ENCODE measurements at regions not wholly inside any gene's neighbourhood (a gene's known extent, or its start where the extent isn't known, plus 50 kb on each side); places are given as distances from the start of the nearest gene placed in this dataset.

DNA sequence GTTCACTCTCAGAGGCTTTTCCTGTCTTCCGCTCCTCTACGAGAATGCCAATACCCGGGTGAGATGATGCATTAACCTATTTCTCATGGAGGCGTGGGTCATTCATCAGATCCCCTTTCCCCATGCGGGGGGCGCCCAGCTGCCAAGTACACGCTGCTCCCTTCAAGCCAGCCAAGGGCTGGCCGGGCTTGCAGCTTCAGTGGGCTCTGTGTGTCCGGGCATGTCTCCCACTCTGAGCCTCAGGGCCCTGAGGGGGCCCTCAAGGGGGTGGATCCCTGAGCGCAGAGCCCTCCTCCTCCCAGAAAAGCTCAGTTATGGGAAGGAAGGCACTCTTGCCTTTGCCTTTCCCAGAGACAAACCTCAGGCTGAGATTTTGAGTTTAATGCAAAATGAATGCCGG, 431.8 kb upstream of the MYT1L start:
- no peak for DNase-seq (ENCODE audit: low read depth, low spot score)
- Histone ChIP-seq H3K9me2 (ENCODE audit: insufficient read depth) (no peaks in the 10 kb centered on the region), H3K79me2 (ENCODE audit: insufficient read depth, low read length) (no peaks in the 10 kb centered on the region), H3K36me3 (ENCODE audit: control insufficient read depth in 1 of 2, insufficient read depth in 2 of 2, low read length in 2 of 2) (no peaks in the 10 kb centered on the region), H4K20me1 (ENCODE audit: insufficient read depth) (no peaks in the 10 kb centered on the region), H3K27me3 (ENCODE audit: insufficient read depth, low read length) (peaks cover 3% of the 10 kb centered on the region; the same call in 1 of the 2 replicates), H3K9ac (ENCODE audit: low read length) (no peak overlapping the region), H3K4me3 (replicated peaks in 1 of 2; ENCODE audit: low read depth in 1 of 2, low read length in 2 of 2) (no peak overlapping the region), H3K4me2 (ENCODE audit: low read length) (no peak overlapping the region), H3K9me3 (ENCODE audit: control insufficient read depth in 1 of 2, insufficient read depth in 1 of 2, low read depth in 1 of 2, low read length in 2 of 2) (no peaks in the 10 kb centered on the region), H2AFZ (ENCODE audit: low read depth, low read length, poor library complexity, severe bottlenecking) (no peak overlapping the region), H3K4me1 (ENCODE audit: control insufficient read depth in 1 of 2, insufficient read depth in 2 of 2, low read length in 2 of 2) (no peaks in the 10 kb centered on the region), H3K27ac (ENCODE audit: low read depth, low read length) (no peak overlapping the region)
- ChIA-PET CTCF (no interaction called here), POLR2A (no interaction called here), RAD21 (ENCODE audit: low non-redundant PET in 1 of 2, low total read pairs in 2 of 2, uncharacterized antibody in 2 of 2, unreplicated experiment in 2 of 2) (no interaction called here)
- TF ChIP-seq SIN3A (IDR thresholded peaks at IDR 0.05; ENCODE audit: low read depth): no peak
- TF ChIP-seq EZH2phosphoT487 (IDR thresholded peaks at IDR 0.05; ENCODE audit: borderline replicate concordance): no peak
- no peak for TF ChIP-seq POLR2AphosphoS5 (IDR thresholded peaks at IDR 0.05; ENCODE audit: low read depth, low read length)
- no peak for TF ChIP-seq EGR1 (IDR thresholded peaks at IDR 0.05; ENCODE audit: low read depth)
- no peak for TF ChIP-seq EZH2 (IDR thresholded peaks at IDR 0.05)
- no peak for TF ChIP-seq ELF1 (IDR thresholded peaks at IDR 0.05; ENCODE audit: borderline replicate concordance, low read depth)
- no peak for TF ChIP-seq CEBPB (IDR thresholded peaks at IDR 0.05; ENCODE audit: low read depth)
- TF ChIP-seq RAD21 (IDR thresholded peaks at IDR 0.05; ENCODE audit: low read depth): no peak
- TF ChIP-seq, protein P1, sequence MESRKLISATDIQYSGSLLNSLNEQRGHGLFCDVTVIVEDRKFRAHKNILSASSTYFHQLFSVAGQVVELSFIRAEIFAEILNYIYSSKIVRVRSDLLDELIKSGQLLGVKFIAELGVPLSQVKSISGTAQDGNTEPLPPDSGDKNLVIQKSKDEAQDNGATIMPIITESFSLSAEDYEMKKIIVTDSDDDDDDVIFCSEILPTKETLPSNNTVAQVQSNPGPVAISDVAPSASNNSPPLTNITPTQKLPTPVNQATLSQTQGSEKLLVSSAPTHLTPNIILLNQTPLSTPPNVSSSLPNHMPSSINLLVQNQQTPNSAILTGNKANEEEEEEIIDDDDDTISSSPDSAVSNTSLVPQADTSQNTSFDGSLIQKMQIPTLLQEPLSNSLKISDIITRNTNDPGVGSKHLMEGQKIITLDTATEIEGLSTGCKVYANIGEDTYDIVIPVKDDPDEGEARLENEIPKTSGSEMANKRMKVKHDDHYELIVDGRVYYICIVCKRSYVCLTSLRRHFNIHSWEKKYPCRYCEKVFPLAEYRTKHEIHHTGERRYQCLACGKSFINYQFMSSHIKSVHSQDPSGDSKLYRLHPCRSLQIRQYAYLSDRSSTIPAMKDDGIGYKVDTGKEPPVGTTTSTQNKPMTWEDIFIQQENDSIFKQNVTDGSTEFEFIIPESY (IDR thresholded peaks at IDR 0.05; ENCODE audit: extremely low read depth, insufficient replicate concordance, low read length): no peak
- TF ChIP-seq FOSL1 (IDR thresholded peaks at IDR 0.05; ENCODE audit: low read depth): no peak
- no peak for TF ChIP-seq ZFX (IDR thresholded peaks at IDR 0.05)
- no peak for TF ChIP-seq JUND (IDR thresholded peaks at IDR 0.05)
- no peak for TF ChIP-seq ZNF274 (IDR thresholded peaks at IDR 0.05; ENCODE audit: low read depth, low read length)
- TF ChIP-seq CBX3 (IDR thresholded peaks at IDR 0.05; ENCODE audit: low read depth): no peak
- no peak for TF ChIP-seq POLR2A (IDR thresholded peaks at IDR 0.05; ENCODE audit: borderline replicate concordance, extremely low read depth, insufficient read depth, insufficient read length)
- intact Hi-C loops (cut with micrococcal nuclease): no loop called here
- BruUV-seq (replicated peaks): no TSS peak
- ATAC-seq: no peak

Measured in HCT116 (cell line).